H1 (cell line): ENCODE measurements at regions not wholly inside any gene's neighbourhood (a gene's known extent, or its start where the extent isn't known, plus 50 kb on each side); places are given as distances from the start of the nearest gene placed in this dataset.

ENCODE experiments used
- CTCF ChIA-PET: fragments of 300-600 bp; sonication (Branson Sonifier 250); formaldehyde crosslinking; loops from one replicate; lab custom pipeline; 2021; ENCODE audit not compliant: partially characterized antibody; lab: Charles Lee
- POLR2A ChIA-PET: fragments of 300-600 bp; sonication (Branson Sonifier 250); formaldehyde crosslinking; loops from one replicate; lab custom pipeline; 2021; ENCODE audit warnings: inconsistent platforms; ENCODE audit not compliant: partially characterized antibody; lab: Charles Lee
- DNase-seq, 2 experiments: peaks; one replicate each; pipeline versions ENCODE4 v3.0.0 to v3.0.0-alpha.2; 2010 to 2022; ENCODE audit warnings: low spot score in 2 of 2, low read depth in 1 of 2, mixed read lengths in 1 of 2
- FAIRE-seq: peaks from 2 replicates; lab custom pipeline; 2011; peaks lifted over from hg19 to GRCh38; lab: Jason Lieb, UNC
- H2AFZ ChIP-seq: 2 replicates; pipeline ENCODE4 v1.8.1; 2012; ENCODE audit warnings: low read length, inconsistent platforms
- H2AK5ac ChIP-seq: 2 replicates; pipeline ENCODE4 v1.6.1; 2013; ENCODE audit warnings: low read depth, low read length
- H2BK120ac ChIP-seq: replicated peaks from 2 replicates; pipeline ENCODE3; 2013; ENCODE audit warnings: low read depth, low read length, inconsistent platforms
- H2BK12ac ChIP-seq: 2 replicates; pipeline ENCODE4 v1.6.1; 2013; ENCODE audit warnings: low read depth, low read length
- H2BK15ac ChIP-seq: 2 replicates; pipeline ENCODE4 v1.6.1; 2013; ENCODE audit warnings: low read length
- H2BK20ac ChIP-seq: 2 replicates; pipeline ENCODE4 v1.6.1; 2013; ENCODE audit warnings: low read length
- H2BK5ac ChIP-seq: 2 replicates; pipeline ENCODE4 v1.6.1; 2013; ENCODE audit warnings: low read depth, low read length
- H3K14ac ChIP-seq: 2 replicates; pipeline ENCODE4 v1.6.1; 2013; ENCODE audit warnings: inconsistent platforms; ENCODE audit not compliant: insufficient read length
- H3K18ac ChIP-seq: 2 replicates; pipeline ENCODE4 v1.6.1; 2013; ENCODE audit warnings: low read length; ENCODE audit errors: extremely low read depth
- H3K23ac ChIP-seq: 2 replicates; pipeline ENCODE4 v1.6.1; 2013; ENCODE audit warnings: inconsistent platforms; ENCODE audit not compliant: insufficient read length
- H3K23me2 ChIP-seq: 2 replicates; pipeline ENCODE4 v1.6.1; 2013; ENCODE audit warnings: low read depth, low read length
- H3K27ac ChIP-seq: 2 replicates; pipeline ENCODE4 v1.6.1; 2011; ENCODE audit warnings: low read depth, low read length, inconsistent platforms
- H3K27me3 ChIP-seq, 4 experiments: replicated peaks in 1 of 4; 1 replicate in 1 of 4; 2 replicates in 3 of 4; pipeline versions ENCODE4 v1.6.1 to v1.8.1; 2011 to 2013; ENCODE audit warnings: low read length in 3 of 4, mild to moderate bottlenecking in 3 of 4, inconsistent platforms in 2 of 4, mixed read lengths in 2 of 4, moderate library complexity in 1 of 4; ENCODE audit not compliant: control insufficient read depth in 3 of 4, insufficient read depth in 3 of 4; ENCODE audit errors: extremely low read depth in 1 of 4
- H3K36me3 ChIP-seq, 4 experiments: 2 replicates each; pipeline versions ENCODE4 v1.6.1 to v1.8.1; 2011 to 2013; ENCODE audit warnings: mild to moderate bottlenecking in 4 of 4, low read length in 3 of 4, moderate library complexity in 2 of 4, control low read depth in 1 of 4, inconsistent platforms in 1 of 4; ENCODE audit not compliant: insufficient read depth in 4 of 4, control insufficient read depth in 2 of 4
- H3K4ac ChIP-seq: replicated peaks from 2 replicates; pipeline ENCODE3; 2013; ENCODE audit warnings: low read length, low read depth, mixed read lengths, inconsistent platforms; ENCODE audit not compliant: insufficient read length
- H3K4me1 ChIP-seq, 4 experiments: replicated peaks in 1 of 4; 1 replicate in 1 of 4; 2 replicates in 3 of 4; pipeline versions ENCODE4 v1.6.1 to v1.8.1; 2011 to 2013; ENCODE audit warnings: low read length in 3 of 4, inconsistent platforms in 2 of 4, mixed read lengths in 1 of 4; ENCODE audit not compliant: insufficient read depth in 4 of 4, control insufficient read depth in 3 of 4
- H3K4me2 ChIP-seq, 2 experiments: 2 replicates each; pipeline versions ENCODE4 v1.6.1 to v1.8.1; 2011 to 2013; ENCODE audit warnings: low read depth in 2 of 2, low read length in 2 of 2, control low read depth in 1 of 2, inconsistent platforms in 1 of 2, mild to moderate bottlenecking in 1 of 2; ENCODE audit not compliant: insufficient read depth in 1 of 2
- H3K4me3 ChIP-seq, 4 experiments: fragments of 200-600, 300-600 bp in 1 of 4; sonication (generic), shearing (Covaris generic), sonication (Bioruptor Twin) in 1 of 4; 2 replicates each; pipeline versions ENCODE4 v1.5.1 to v1.8.1; 2011 to 2016; ENCODE audit warnings: low read length in 4 of 4, low read depth in 3 of 4, control low read depth in 2 of 4, inconsistent platforms in 2 of 4, mild to moderate bottlenecking in 2 of 4, mixed read lengths in 1 of 4, moderate library complexity in 1 of 4; ENCODE audit not compliant: insufficient read depth in 2 of 4; ENCODE audit errors: extremely low read depth in 1 of 4
- H3K56ac ChIP-seq: replicated peaks from 2 replicates; pipeline ENCODE3; 2013; ENCODE audit warnings: low read depth, mild to moderate bottlenecking, mixed read lengths, low read length, inconsistent platforms; ENCODE audit not compliant: insufficient read length
- H3K79me1 ChIP-seq: 2 replicates; pipeline ENCODE4 v1.6.1; 2013; ENCODE audit warnings: low read depth, low read length, control low read depth
- H3K79me2 ChIP-seq, 2 experiments: 2 replicates each; pipeline versions ENCODE4 v1.6.1 to v1.8.1; 2012 to 2013; ENCODE audit warnings: low read length in 2 of 2, mild to moderate bottlenecking in 2 of 2, inconsistent platforms in 1 of 2; ENCODE audit not compliant: insufficient read depth in 2 of 2, control insufficient read depth in 1 of 2
- H3K9ac ChIP-seq, 4 experiments: replicated peaks in 1 of 4; 1 replicate in 1 of 4; 2 replicates in 3 of 4; pipeline versions ENCODE4 v1.6.1 to v1.8.1; 2011 to 2013; ENCODE audit warnings: low read depth in 3 of 4, low read length in 3 of 4, control low read depth in 2 of 4, mild to moderate bottlenecking in 2 of 4, moderate library complexity in 2 of 4, inconsistent platforms in 1 of 4; ENCODE audit errors: extremely low read depth in 1 of 4
- H3K9me3 ChIP-seq, 2 experiments: 2 replicates each; pipeline versions ENCODE4 v1.6.1 to v1.8.1; 2012 to 2013; ENCODE audit warnings: mild to moderate bottlenecking in 2 of 2, moderate library complexity in 2 of 2, control low read depth in 1 of 2, inconsistent platforms in 1 of 2, low read depth in 1 of 2, low read length in 1 of 2, mixed read lengths in 1 of 2; ENCODE audit not compliant: insufficient read depth in 2 of 2
- H4K20me1 ChIP-seq, 2 experiments: replicated peaks in 1 of 2; 2 replicates each; pipeline versions ENCODE3 to v1.8.1; 2011 to 2013; ENCODE audit warnings: inconsistent platforms in 2 of 2, low read length in 2 of 2, mild to moderate bottlenecking in 1 of 2; ENCODE audit not compliant: insufficient read depth in 2 of 2, control insufficient read depth in 1 of 2
- H4K5ac ChIP-seq: 2 replicates; pipeline ENCODE4 v1.6.1; 2013; ENCODE audit warnings: low read length, low read depth, mixed read lengths, inconsistent platforms; ENCODE audit not compliant: insufficient read length
- H4K8ac ChIP-seq: 2 replicates; pipeline ENCODE4 v1.8.0; 2013; ENCODE audit warnings: mild to moderate bottlenecking, moderate library complexity, low read length, inconsistent platforms; ENCODE audit not compliant: insufficient read depth; ENCODE audit errors: extremely low read depth
- H4K91ac ChIP-seq: replicated peaks from 2 replicates; pipeline ENCODE3; 2013; ENCODE audit warnings: low read length, mixed read lengths, inconsistent platforms; ENCODE audit not compliant: insufficient read length
- E2F6 ChIP-seq: IDR thresholded peaks from 2 replicates; pipeline ENCODE4 v1.6.1; 2012; ENCODE audit warnings: inconsistent platforms
- EGR1 ChIP-seq: IDR thresholded peaks from 2 replicates; pipeline ENCODE4 v1.6.1; 2011; ENCODE audit warnings: low read depth, low read length, borderline replicate concordance
- HDAC2 ChIP-seq, 2 experiments: fragments of 300-600 bp in 1 of 2; sonication (generic) in 1 of 2; IDR thresholded peaks; 2 replicates each; pipeline ENCODE4 v1.6.1; 2011 to 2012; ENCODE audit warnings: low read depth in 2 of 2, low read length in 2 of 2, mild to moderate bottlenecking in 2 of 2, moderate library complexity in 2 of 2, borderline replicate concordance in 1 of 2, inconsistent platforms in 1 of 2
- TCF12 ChIP-seq: IDR thresholded peaks from 2 replicates; pipeline ENCODE4 v1.6.1; 2011; ENCODE audit warnings: low read depth, mild to moderate bottlenecking, low read length
- WGBS, 2 experiments: shearing (Covaris generic) in 1 of 2; methylation state at CpG; one replicate each; pipeline versions ENCODE4 v1.1.6 to v1.1.7; 2013 to 2015; ENCODE audit warnings: low lambda C conversion rate in 2 of 2, mixed read lengths in 2 of 2, inconsistent platforms in 1 of 2, low coverage in 1 of 2, missing lambda C conversion rate in 1 of 2; ENCODE audit not compliant: insufficient replicate concordance in 2 of 2, insufficient coverage in 1 of 2, insufficient read length in 1 of 2; ENCODE audit errors: extremely low coverage in 1 of 2, missing lambda C conversion rate in 1 of 2; 5-methylcytosine and 5-hydroxymethylcytosine counted together

- Histone ChIP-seq H3K23ac (no peak overlapping the region), H3K4me3 (no peak overlapping the region), H3K23me2 (no peaks in the 10 kb centered on the region; the same call in 1 of the 2 replicates), H4K91ac (no peak overlapping the region), H3K27me3 (no peaks in the 10 kb centered on the region), H4K8ac (no peak overlapping the region), H3K27ac (no peak overlapping the region), H4K20me1 (no peaks in the 10 kb centered on the region), H3K14ac (no peak overlapping the region), H2AFZ (no peak overlapping the region), H2BK120ac (no peak overlapping the region), H3K9me3 (no peaks in the 10 kb centered on the region), H2BK15ac (no peak overlapping the region), H3K9ac (no peak overlapping the region), H3K36me3 (no peaks in the 10 kb centered on the region), H3K4ac (no peak overlapping the region), H2AK5ac (no peak overlapping the region), H4K5ac (no peak overlapping the region), H3K79me1 (no peaks in the 10 kb centered on the region), H3K56ac (no peak overlapping the region), H3K4me2 (no peak overlapping the region), H2BK12ac (no peak overlapping the region), H3K79me2 (no peaks in the 10 kb centered on the region), H3K4me1 (no peaks in the 10 kb centered on the region), H2BK5ac (no peak overlapping the region), H3K18ac (no peak overlapping the region), H2BK20ac (no peak overlapping the region)
- CTCF ChIA-PET = interaction anchor here (0.6 to 0.7 kb wide), 2 partner anchors 77 to 925 kb away, joined by 3 read pairs; no protein-coding TSS in a partner anchor
- POLR2A ChIA-PET = no interaction called here
- TF ChIP-seq E2F6 (no peak), TCF12 (no peak), HDAC2 (IDR thresholded peaks at IDR 0.05; ENCODE audit: borderline replicate concordance in 1 of 2, low read depth in 2 of 2, low read length in 2 of 2) (no peak), EGR1 (no peak)
- WGBS, 2 experiments = 94% methylated on average over 2 of the region's 2 CpGs; no CpG with 5 or more reads in 1 of the 2 experiments
- DNase-seq (no peak), FAIRE-seq (no peak)
These were observed 299.3 kb downstream of the TBX15 start for GRCh38 chr1:118688891-118689290.
